ENCODE measurements at regions not wholly inside any gene's neighbourhood (a gene's known extent, or its start where the extent isn't known, plus 50 kb on each side); places are given as distances from the start of the nearest gene placed in this dataset.

- TF ChIP-seq POLR2AphosphoS5 (IDR thresholded peaks at IDR 0.05) (no peak), CTCF (IDR thresholded peaks at IDR 0.05; ENCODE audit: poor library complexity, severe bottlenecking) (peak; percentile 65), TAF1 (IDR thresholded peaks at IDR 0.05; ENCODE audit: low read depth) (no peak)
Measured at GRCh38 chrX:137342969-137343368, 223.0 kb upstream of the ZIC3 start.

Measured in neural cell (in vitro differentiated cells).